ENCODE measurements at regions not wholly inside any gene's neighbourhood (a gene's known extent, or its start where the extent isn't known, plus 50 kb on each side); places are given as distances from the start of the nearest gene placed in this dataset.

GRCh38 chr2:198731842-198732399, 725.8 kb downstream of the SATB2 start:
- Histone ChIP-seq H3K4me1 (ENCODE audit: control insufficient read depth, low read depth, low read length) (no peaks in the 10 kb centered on the region), H3K27me3 (ENCODE audit: control insufficient read depth, insufficient read depth, low read length) (no peaks in the 10 kb centered on the region), H3K4me3 (ENCODE audit: low read length) (no peak overlapping the region), H3K9ac (ENCODE audit: low read length) (no peak overlapping the region), H3K27ac (ENCODE audit: low read length) (no peak overlapping the region), H3K9me3 (ENCODE audit: control insufficient read depth, low read depth, low read length) (no peaks in the 10 kb centered on the region), H3K36me3 (ENCODE audit: control insufficient read depth, low read depth, low read length) (no peaks in the 10 kb centered on the region)

GRCh38 chr2:198720266-198720665, 737.5 kb downstream of the SATB2 start:
- H3K4me1 ChIP-seq (ENCODE audit: control insufficient read depth, low read depth, low read length) = no peaks in the 10 kb centered on the region
- no peaks in the 10 kb centered on the region for H3K9me3 ChIP-seq (ENCODE audit: control insufficient read depth, low read depth, low read length)
- no peak overlapping the region for H3K9ac ChIP-seq (ENCODE audit: low read length)
- H3K27ac ChIP-seq (ENCODE audit: low read length) = no peak overlapping the region
- H3K4me3 ChIP-seq (ENCODE audit: low read length) = no peak overlapping the region
- H3K27me3 ChIP-seq (ENCODE audit: control insufficient read depth, insufficient read depth, low read length) = no peaks in the 10 kb centered on the region
- H3K36me3 ChIP-seq (ENCODE audit: control insufficient read depth, low read depth, low read length) = no peaks in the 10 kb centered on the region

GRCh38 chr2:198717451-198717850, 740.3 kb downstream of the SATB2 start:
- H3K27ac ChIP-seq (ENCODE audit: low read length) = no peak overlapping the region
- H3K9me3 ChIP-seq (ENCODE audit: control insufficient read depth, low read depth, low read length) = no peaks in the 10 kb centered on the region
- H3K9ac ChIP-seq (ENCODE audit: low read length) = no peak overlapping the region

GRCh38 chr2:198715302-198715835, 742.4 kb downstream of the SATB2 start:
- Histone ChIP-seq H3K27ac (ENCODE audit: low read length) (no peak overlapping the region), H3K9ac (ENCODE audit: low read length) (no peak overlapping the region), H3K9me3 (ENCODE audit: control insufficient read depth, low read depth, low read length) (no peaks in the 10 kb centered on the region), H3K36me3 (ENCODE audit: control insufficient read depth, low read depth, low read length) (no peaks in the 10 kb centered on the region), H3K4me3 (ENCODE audit: low read length) (no peak overlapping the region), H3K4me1 (ENCODE audit: control insufficient read depth, low read depth, low read length) (no peaks in the 10 kb centered on the region), H3K27me3 (ENCODE audit: control insufficient read depth, insufficient read depth, low read length) (no peaks in the 10 kb centered on the region)

More at GRCh38 chr2:198717451-198717850, 740.3 kb downstream of the SATB2 start:
- Histone ChIP-seq H3K27me3 (ENCODE audit: control insufficient read depth, insufficient read depth, low read length) (no peaks in the 10 kb centered on the region), H3K4me3 (ENCODE audit: low read length) (no peak overlapping the region), H3K4me1 (ENCODE audit: control insufficient read depth, low read depth, low read length) (no peaks in the 10 kb centered on the region), H3K36me3 (ENCODE audit: control insufficient read depth, low read depth, low read length) (no peaks in the 10 kb centered on the region)

GRCh38 chr2:198712485-198712884, 745.3 kb downstream of the SATB2 start:
- no peak overlapping the region for H3K4me3 ChIP-seq (ENCODE audit: low read length)
- H3K36me3 ChIP-seq (ENCODE audit: control insufficient read depth, low read depth, low read length) = no peaks in the 10 kb centered on the region
- H3K27me3 ChIP-seq (ENCODE audit: control insufficient read depth, insufficient read depth, low read length) = no peaks in the 10 kb centered on the region
- H3K27ac ChIP-seq (ENCODE audit: low read length) = no peak overlapping the region
- no peaks in the 10 kb centered on the region for H3K9me3 ChIP-seq (ENCODE audit: control insufficient read depth, low read depth, low read length)
- no peaks in the 10 kb centered on the region for H3K4me1 ChIP-seq (ENCODE audit: control insufficient read depth, low read depth, low read length)
- no peak overlapping the region for H3K9ac ChIP-seq (ENCODE audit: low read length)

- Histone ChIP-seq H3K27ac (ENCODE audit: low read length) (no peak overlapping the region), H3K9me3 (ENCODE audit: control insufficient read depth, low read depth, low read length) (no peaks in the 10 kb centered on the region), H3K27me3 (ENCODE audit: control insufficient read depth, insufficient read depth, low read length) (no peaks in the 10 kb centered on the region), H3K9ac (ENCODE audit: low read length) (no peak overlapping the region), H3K4me1 (ENCODE audit: control insufficient read depth, low read depth, low read length) (no peaks in the 10 kb centered on the region), H3K36me3 (ENCODE audit: control insufficient read depth, low read depth, low read length) (no peaks in the 10 kb centered on the region), H3K4me3 (ENCODE audit: low read length) (no peak overlapping the region)
Observed at GRCh38 chr2:198711484-198711883, 746.3 kb downstream of the SATB2 start.

- no peak overlapping the region for H3K27ac ChIP-seq (ENCODE audit: low read length)
- no peak overlapping the region for H3K4me3 ChIP-seq (ENCODE audit: low read length)
- no peak overlapping the region for H3K9ac ChIP-seq (ENCODE audit: low read length)
- H3K9me3 ChIP-seq (ENCODE audit: control insufficient read depth, low read depth, low read length) = no peaks in the 10 kb centered on the region
- no peaks in the 10 kb centered on the region for H3K4me1 ChIP-seq (ENCODE audit: control insufficient read depth, low read depth, low read length)
- no peaks in the 10 kb centered on the region for H3K36me3 ChIP-seq (ENCODE audit: control insufficient read depth, low read depth, low read length)
- no peaks in the 10 kb centered on the region for H3K27me3 ChIP-seq (ENCODE audit: control insufficient read depth, insufficient read depth, low read length)
Observed at GRCh38 chr2:198710562-198710961, 747.2 kb downstream of the SATB2 start.

- Histone ChIP-seq H3K9me3 (ENCODE audit: control insufficient read depth, low read depth, low read length) (no peaks in the 10 kb centered on the region), H3K4me1 (ENCODE audit: control insufficient read depth, low read depth, low read length) (no peaks in the 10 kb centered on the region), H3K36me3 (ENCODE audit: control insufficient read depth, low read depth, low read length) (no peaks in the 10 kb centered on the region), H3K4me3 (ENCODE audit: low read length) (no peak overlapping the region), H3K27ac (ENCODE audit: low read length) (no peak overlapping the region), H3K9ac (ENCODE audit: low read length) (no peak overlapping the region), H3K27me3 (ENCODE audit: control insufficient read depth, insufficient read depth, low read length) (no peaks in the 10 kb centered on the region)
Observed at GRCh38 chr2:198706476-198707082, 751.2 kb downstream of the SATB2 start.

GRCh38 chr2:198703281-198703680, 754.5 kb downstream of the SATB2 start:
- H3K36me3 ChIP-seq (ENCODE audit: control insufficient read depth, low read depth, low read length) = no peaks in the 10 kb centered on the region
- H3K4me1 ChIP-seq (ENCODE audit: control insufficient read depth, low read depth, low read length) = no peaks in the 10 kb centered on the region
- no peak overlapping the region for H3K9ac ChIP-seq (ENCODE audit: low read length)
- no peak overlapping the region for H3K4me3 ChIP-seq (ENCODE audit: low read length)
- no peaks in the 10 kb centered on the region for H3K27me3 ChIP-seq (ENCODE audit: control insufficient read depth, insufficient read depth, low read length)
- H3K9me3 ChIP-seq (ENCODE audit: control insufficient read depth, low read depth, low read length) = no peaks in the 10 kb centered on the region
- no peak overlapping the region for H3K27ac ChIP-seq (ENCODE audit: low read length)

GRCh38 chr2:198702796-198703195, 754.9 kb downstream of the SATB2 start:
- H3K9me3 ChIP-seq (ENCODE audit: control insufficient read depth, low read depth, low read length) = no peaks in the 10 kb centered on the region
- no peak overlapping the region for H3K27ac ChIP-seq (ENCODE audit: low read length)
- no peaks in the 10 kb centered on the region for H3K27me3 ChIP-seq (ENCODE audit: control insufficient read depth, insufficient read depth, low read length)
- H3K4me1 ChIP-seq (ENCODE audit: control insufficient read depth, low read depth, low read length) = peaks cover 4% of the 10 kb centered on the region
- H3K9ac ChIP-seq (ENCODE audit: low read length) = no peak overlapping the region
- no peaks in the 10 kb centered on the region for H3K36me3 ChIP-seq (ENCODE audit: control insufficient read depth, low read depth, low read length)
- H3K4me3 ChIP-seq (ENCODE audit: low read length) = no peak overlapping the region

- peaks cover 5% of the 10 kb centered on the region for H3K4me1 ChIP-seq (ENCODE audit: control insufficient read depth, low read depth, low read length)
- H3K27ac ChIP-seq (ENCODE audit: low read length) = no peak overlapping the region
- no peaks in the 10 kb centered on the region for H3K9me3 ChIP-seq (ENCODE audit: control insufficient read depth, low read depth, low read length)
- no peak overlapping the region for H3K9ac ChIP-seq (ENCODE audit: low read length)
- no peaks in the 10 kb centered on the region for H3K36me3 ChIP-seq (ENCODE audit: control insufficient read depth, low read depth, low read length)
- H3K27me3 ChIP-seq (ENCODE audit: control insufficient read depth, insufficient read depth, low read length) = no peaks in the 10 kb centered on the region
- no peak overlapping the region for H3K4me3 ChIP-seq (ENCODE audit: low read length)
Observed at GRCh38 chr2:198701481-198701880, 756.3 kb downstream of the SATB2 start.

- Histone ChIP-seq H3K36me3 (ENCODE audit: control insufficient read depth, low read depth, low read length) (no peaks in the 10 kb centered on the region), H3K4me1 (ENCODE audit: control insufficient read depth, low read depth, low read length) (peaks cover 5% of the 10 kb centered on the region), H3K4me3 (ENCODE audit: low read length) (no peak overlapping the region), H3K27me3 (ENCODE audit: control insufficient read depth, insufficient read depth, low read length) (no peaks in the 10 kb centered on the region), H3K27ac (ENCODE audit: low read length) (no peak overlapping the region), H3K9ac (ENCODE audit: low read length) (no peak overlapping the region), H3K9me3 (ENCODE audit: control insufficient read depth, low read depth, low read length) (no peaks in the 10 kb centered on the region)
Observed at GRCh38 chr2:198700319-198700718, 757.4 kb downstream of the SATB2 start.

All from iPS-18a (cell line).